Activated CD8-positive, alpha-beta memory T cell treated with anti-CD3 and anti-CD28 coated beads for 4 hours (primary cell): ENCODE measurements at regions not wholly inside any gene's neighbourhood (a gene's known extent, or its start where the extent isn't known, plus 50 kb on each side); places are given as distances from the start of the nearest gene placed in this dataset.

Experiments used
- DNase-seq, 2 donors: peaks; one replicate each; pipeline ENCODE4 v3.0.0-alpha.2; 2020; ENCODE audit warnings: low read depth in 2 of 2

DNA sequence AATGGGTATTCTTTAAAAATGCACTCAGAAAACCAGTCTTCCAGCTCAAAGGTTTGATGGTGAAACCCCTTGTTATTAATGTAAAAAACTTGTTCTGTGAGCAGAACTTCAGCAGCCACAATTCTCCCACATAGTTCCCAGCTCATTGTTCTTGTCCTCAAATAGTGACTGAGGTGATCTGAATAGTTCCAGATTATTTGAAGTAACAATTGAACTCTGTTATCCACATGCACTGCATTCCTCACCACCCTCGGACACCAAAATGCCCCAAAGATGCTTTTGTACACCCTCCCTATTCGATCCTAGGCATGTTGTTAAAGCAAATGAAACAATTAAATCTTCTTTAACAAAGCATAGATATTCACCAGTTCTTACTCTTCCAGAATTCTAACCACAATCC, 2186.8 kb upstream of the CELF4 start:
- no peak for DNase-seq

DNA sequence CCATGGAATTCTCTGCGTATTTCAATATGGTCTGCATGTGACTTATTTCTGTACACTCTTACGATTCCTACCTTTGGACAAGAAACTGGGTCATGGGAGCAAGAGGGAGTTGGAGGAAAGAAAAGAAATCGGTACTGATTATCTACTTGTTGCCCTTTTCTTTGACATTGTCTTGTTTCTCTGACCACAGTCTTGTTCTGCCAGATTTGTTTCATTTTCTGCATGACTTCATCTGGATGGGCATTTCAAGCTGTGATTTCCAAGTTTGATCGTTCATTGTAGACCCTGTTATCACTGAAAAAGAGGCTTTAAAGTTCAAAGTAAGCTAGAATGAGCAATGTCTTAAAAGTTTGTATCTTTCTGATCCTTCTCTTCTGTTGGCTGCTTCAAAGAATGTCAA, 2186.3 kb upstream of the CELF4 start:
- no peak for DNase-seq

DNA sequence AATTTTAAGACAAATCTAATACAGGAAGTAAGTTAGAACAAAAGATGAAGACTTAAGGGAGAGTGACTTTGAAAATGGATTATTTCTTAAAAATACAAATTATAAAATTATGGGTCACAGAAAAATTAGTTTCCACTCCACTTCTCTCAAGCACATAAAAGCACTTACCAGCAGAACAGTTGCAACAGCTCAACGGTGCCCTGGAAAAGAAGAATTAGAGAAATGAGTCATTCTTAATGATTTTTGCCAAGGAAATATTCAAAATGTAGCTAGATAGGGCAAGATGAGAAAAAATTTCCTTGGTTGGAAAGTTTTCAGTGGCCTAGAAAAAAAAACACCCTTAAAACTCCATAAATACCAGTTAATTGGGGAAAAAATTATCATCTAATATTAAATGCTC, 2185.6 kb upstream of the CELF4 start:
- no peak for DNase-seq

DNA sequence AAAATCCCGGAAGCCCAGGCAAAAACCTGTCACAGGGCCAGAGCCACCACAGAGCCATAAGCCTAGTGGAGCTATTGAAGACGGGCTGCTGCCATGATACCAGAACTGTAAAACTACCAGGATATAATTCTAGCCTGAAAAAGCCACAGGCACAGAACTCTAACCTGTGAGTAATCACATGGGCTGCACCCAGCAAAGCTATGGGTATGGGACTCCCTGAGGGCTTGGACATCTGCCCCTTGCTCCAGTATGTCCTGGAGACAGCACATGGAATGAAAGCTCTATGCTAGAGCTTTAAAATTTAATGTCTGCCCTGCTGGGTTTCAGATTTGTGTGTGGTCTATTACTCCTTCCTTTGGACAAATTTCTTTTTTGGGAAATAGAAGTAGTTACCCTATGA, 2183.6 kb upstream of the CELF4 start:
- DNase-seq, result no peak

DNA sequence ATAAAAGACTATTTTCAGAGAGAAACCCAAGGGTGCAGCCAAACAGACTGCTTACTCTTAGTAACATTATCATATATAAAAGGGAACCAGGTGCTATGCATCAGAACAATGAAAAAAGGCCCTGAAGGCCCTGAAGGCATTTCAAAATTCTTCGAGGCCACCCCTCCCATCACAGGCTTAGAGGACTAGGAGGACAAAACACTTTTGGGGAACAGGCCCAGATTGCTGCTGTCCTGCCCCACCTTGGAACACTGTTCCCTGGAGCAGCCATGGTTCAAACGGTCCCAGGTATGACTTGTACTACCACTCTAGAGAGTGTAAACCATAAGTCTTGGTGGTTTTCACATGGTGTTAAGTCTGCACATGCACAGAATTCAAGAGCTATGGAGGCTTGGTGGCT, 2183.1 kb upstream of the CELF4 start:
- DNase-seq, result no peak

DNA sequence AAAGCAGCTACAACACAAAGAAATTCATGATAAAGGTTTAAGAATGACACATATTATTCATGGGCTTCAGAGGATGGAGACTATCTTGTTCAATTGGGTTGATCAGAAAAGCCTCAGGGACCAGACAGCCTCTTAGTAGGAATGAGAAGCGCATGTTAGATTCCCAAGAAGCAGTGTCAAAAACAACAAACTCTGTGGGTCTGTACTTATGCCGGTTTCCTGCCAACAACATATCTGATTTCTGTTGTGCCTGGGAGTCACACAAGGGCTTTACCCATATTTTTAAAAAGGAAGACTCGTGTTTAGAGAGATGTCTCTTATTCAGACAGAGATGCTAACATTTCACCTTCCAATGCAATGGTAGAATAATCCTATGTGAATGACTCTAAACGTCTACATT, 2180.6 kb upstream of the CELF4 start:
- no peak for DNase-seq

DNA sequence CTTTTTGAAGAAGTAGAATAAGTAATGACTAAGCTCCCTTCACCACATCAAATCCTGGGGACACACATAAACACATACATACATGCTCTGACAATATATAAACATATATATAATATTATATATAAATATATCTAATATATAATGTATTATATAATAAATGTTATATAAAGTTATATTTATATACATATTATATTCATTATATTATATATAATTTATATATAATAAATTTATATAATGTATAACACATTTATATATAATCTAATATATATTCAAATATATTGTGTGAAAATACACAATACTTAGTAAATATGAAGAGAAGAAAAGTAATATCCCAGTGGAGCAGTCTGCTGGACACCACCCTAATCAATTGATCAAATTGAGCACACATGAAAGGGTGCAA, 2177.9 kb upstream of the CELF4 start:
- DNase-seq, result no peak

DNA sequence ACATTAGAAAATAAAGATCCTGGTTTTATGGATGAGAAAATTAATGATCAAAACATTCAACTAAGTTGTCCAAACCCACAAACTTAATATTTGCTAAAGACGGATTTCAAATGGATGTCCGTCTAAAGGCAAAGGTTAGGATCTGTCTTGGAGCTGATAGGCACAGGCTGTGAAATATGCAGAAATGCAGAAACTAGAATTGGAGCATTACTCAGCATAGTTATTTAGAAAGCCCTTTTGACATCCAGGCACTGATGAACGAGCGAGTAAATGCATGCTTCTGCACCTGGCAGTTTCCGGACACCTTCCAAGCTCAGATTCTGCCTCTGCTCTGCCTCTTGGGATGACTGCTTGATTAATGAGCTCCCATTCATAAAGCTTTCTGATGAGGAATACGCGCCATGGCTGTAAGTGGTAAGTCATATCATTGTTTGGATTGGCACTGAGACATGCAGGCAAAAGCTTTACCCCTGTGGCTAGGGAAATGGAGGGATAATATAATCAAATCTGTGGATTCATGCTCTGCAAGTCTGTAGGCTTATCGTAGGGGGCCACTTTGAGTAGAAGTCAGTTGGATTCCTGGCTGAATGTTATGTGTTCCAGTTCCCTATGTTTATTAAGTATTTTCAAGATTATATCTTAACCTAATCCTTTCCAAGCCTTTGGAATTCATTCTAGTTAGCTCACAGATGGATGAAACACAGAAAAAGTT, 2176.3 kb upstream of the CELF4 start:
- no peak for DNase-seq

DNA sequence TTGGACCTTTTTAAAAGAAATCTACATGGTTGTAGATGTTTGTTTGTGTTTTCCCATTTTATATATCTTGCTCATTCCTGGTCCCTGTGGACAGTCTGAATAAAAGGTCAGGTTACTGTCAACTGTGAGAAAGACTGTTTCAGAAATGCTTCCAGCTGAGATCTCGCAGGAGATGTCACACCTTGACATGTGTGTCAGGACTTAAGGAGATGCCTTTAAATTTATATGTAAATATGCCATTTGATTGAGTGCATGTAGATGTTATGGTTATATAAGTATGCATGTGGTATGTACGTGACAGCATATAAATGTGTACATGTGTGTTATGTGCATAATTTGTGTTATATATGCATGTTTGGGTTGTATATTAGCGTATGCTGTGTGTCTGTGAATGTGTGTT, 2172.3 kb upstream of the CELF4 start:
- DNase-seq, result no peak

DNA sequence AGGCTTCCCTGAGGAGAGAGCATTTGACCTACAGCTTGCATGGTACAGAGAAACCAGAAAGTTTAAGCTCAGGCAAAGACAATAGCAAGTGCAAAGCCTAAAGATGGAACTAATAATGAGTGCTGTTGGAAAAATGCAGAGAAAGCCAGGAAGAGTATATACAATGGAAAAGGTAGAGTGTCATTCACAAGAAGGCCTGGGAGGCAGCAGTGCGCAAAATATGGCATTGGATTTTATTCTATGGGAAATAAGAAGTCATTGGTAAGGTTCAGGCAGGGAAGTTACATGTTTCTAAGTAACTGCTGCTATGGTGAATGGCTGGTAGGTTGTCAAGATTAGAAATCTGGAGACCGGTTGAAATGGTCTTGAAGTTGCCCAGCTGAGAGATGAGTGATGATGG, 2167.3 kb upstream of the CELF4 start:
- DNase-seq, result no peak

DNA sequence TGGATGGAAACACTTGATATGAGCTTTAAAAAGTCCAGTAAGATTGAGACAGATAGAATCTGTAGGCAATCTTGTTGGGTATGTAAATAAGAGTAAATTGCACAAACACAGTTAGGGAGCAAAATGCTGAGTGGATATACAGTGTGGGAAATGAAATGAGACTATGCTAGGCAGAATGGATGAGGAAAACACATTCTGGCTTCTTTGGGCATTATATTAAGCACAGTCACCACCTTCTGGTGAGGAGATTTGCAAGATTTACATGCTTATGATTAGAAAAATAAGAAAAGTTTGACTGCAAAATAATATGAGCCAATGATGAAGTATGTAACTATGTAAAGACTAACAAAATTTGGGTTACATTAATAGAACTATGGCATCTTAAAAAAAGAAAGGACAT, 2165.0 kb upstream of the CELF4 start:
- no peak for DNase-seq

DNA sequence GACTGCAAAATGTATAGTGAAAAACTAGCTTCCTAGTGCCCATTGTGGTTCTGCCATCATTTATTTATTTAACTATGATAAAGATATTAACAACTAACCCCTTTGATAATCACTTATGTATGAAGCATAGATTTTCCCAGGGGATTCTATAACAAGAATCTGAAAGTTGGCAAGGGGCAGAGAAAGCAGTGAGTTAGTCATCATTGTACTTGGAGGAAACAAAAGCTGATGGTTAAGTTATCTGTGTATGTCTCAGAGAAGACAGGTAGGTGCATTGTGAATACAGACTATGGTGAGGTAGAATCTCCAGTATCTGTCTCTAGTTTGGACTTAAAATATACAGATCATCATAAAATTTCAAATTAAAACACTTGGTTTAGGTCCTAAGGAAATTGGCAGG, 2159.1 kb upstream of the CELF4 start:
- DNase-seq, result no peak

DNA sequence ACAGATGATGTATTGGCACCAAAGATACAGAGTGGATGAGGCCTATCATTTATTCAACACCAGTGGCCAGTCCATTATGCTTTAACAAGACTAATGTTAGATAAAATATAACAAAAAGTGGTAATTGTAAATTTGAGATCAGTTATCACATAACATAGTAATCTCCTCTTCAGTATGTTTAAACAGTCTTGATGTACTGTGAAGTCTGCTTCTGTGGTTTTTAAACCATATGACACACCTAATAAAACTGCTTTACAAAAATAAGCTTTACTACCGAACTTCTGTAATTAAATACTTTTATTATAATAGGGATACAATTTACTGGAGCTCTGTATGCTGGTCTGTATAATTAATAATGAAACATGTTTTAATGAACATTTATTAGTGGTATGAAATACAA, 2156.1 kb upstream of the CELF4 start:
- DNase-seq, result no peak

DNA sequence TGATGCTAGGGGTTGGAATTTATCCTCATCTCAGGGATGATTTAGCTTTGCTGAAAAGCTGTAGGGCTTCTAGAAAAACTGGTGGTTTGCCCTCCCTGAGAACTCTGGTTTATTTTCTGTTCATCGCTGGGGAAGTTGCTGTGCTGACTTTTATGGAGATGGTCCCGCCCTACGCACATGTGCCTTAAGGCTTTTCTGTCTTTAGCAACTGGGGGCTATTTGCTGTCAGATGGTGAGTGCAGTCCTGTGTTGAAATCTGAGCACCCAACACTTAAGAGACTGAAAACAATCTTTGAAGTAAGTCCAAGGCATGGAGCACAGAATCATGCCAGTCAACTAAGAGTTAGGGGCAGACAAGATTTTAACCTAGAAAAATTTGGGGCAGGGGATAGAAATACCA, 2148.4 kb upstream of the CELF4 start:
- no peak for DNase-seq

DNA sequence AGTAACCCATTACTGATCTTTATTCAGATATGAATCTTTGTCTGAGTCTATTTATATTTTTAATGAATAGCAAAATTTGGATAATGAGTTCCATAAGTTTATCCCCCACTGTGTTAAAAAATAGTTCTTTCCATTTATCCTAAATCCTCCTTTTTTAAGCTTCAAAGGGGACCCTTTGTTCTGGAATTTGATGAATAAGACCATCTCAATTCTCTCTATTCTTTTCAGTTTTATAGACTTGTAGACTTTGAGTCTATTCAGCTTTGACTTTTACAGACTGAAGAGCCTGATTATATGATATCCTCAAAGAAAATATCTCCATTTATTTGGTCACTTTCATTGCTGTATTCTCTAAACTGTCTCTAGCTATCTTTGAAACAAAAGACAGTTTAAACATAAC, 2146.1 kb upstream of the CELF4 start:
- DNase-seq, result no peak

DNA sequence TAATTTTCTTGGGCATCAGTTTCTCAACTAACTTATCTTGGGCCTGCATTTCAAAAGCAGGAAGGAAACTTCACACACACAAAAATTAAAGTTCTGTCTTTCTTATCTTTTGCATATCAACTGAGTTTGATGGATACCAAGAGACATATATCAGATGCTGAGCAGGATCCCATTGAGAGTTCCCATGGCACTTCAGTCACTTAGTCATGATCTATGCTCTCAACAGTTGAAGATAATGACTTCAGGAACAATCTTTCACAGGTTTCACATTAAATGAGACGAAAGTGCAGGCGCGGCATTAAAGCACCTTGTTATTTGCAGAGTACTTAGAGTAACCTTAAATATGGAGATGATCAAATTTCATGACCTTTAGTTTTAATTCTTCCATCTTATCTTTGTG, 2139.8 kb upstream of the CELF4 start:
- no peak for DNase-seq

DNA sequence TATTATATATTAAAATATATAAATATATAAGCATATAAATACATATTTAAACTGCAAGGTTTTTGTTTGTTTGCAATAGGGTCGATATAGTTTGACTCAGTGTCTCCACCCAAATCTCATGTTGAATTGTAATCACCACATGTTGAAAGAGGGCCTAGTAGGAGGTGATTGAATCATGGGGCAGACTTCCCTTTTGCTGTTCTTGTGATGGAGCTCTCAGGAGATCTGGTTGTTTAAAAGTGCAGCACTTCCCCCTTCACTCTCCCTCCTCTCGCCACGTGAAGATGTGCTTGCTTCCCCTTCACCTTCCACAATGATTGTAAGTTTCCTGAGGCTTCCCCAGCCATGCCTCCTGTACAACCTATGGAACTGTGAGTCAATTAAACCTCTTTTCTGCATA, 2137.3 kb upstream of the CELF4 start:
- DNase-seq, result no peak

DNA sequence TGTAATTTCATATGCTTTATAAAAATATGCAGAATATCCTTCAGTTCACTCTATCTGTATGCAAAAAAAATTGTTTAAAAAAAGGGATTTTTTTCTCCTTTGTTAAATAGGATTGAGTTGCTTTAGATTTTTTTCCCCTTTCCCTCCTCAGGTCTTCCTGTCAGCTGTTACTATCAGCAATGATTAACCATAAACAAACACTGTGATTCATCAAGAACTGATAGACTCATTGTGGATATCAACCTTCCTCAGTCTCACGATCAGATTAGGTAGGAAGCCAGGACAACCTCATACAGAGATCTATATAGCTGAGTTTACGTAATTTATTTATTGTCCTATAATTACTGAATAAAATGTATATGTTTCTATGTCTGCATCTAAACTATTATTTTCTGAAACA, 2136.2 kb upstream of the CELF4 start:
- DNase-seq, result no peak

DNA sequence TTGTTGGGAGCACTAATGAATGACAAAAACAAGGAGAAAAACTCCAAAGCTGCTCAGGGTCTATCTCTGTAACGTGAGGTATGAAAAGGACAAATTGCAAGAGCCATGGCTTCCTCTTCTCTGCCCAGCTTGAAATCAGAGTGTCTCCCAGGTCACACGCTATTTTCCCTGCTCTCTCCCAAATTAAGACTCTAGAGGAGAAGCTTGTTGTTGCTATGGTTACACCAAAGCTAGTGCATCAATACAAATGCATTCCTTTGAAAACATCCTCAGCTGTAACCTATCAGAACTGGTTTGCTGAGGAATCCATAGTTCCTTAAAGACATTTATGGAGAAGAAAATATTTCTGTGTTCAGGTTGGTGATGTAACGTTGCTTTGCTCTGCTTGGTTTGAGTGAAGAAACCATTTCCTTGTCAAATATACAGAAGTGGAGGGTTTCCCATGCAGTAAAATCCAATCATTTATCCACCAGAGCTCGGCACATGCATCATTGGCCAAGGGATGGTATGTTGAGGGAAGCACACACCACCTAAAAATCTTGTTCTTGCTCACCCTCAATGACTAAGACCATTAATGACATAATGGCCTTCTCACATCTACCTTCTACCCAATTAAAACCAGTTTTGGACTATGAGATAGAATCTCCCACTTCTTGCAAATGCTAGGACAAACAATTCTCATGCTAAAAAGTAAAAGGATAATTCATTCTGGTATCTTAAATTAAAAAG, 2135.6 kb upstream of the CELF4 start:
- no peak for DNase-seq

DNA sequence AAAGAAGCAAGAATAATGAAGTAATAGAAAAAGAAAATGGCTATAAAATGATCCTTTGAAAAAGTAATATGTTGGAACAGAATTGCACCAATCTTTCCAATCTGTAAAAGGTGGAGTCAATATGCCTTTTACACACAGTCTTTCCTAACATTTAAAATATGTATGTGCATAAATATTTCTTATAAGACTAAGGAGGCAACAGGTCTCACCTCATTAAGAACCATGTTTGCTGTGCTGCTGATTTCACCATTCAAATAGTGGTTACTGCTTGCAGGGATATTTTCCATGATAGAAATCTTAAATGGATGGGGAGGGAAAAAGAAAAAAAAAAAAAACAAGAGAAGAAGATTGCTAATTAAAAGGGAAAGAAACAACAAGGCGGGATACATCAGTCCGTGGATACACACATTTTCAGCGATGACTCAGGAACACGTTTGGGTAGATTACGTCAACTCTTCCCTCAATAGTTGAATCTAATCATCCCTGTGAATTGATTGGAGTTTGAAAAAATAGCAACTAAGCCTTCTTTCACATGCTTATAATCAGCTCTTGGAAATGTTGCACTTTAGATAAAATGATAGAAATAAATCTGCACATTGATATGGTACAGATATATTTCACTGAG, 2133.9 kb upstream of the CELF4 start:
- DNase-seq, result no peak

DNA sequence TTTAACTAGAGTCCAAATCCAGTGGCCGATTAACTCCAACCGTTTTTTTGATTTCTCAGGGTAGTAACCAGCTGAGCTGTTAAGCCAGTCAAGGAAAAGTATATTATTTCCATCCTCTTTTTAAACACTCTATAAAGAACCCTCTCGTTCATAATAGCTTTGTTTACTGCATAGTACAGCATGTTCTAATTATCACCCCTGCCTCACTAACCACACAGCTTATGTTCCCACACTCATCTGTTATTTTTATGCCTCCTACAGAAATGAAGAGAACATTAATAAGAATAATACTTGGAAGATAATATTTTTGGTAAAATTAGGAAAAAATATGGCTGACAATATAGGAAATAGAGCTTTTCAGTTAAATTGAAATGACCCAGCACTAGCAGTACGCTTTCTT, 2132.8 kb upstream of the CELF4 start:
- no peak for DNase-seq

DNA sequence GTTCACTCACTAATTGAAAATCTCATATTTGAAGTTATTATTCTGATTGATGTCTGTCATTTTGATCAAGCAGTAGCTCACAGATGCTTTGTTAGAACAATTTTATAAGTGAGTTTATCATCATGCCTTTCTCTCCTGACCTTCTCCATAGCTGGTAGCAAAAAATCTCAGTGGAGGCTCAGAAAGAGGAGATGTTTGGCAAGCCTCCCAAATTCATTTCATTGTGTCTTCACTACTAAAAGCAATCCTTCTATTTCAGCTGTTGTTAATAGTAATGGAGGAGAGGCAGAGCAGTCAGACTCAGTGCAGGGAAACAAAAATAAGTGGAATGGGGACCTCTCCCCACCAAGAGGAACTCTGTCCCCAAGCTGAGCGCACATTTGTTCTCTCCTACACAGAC, 2127.8 kb upstream of the CELF4 start:
- DNase-seq, result no peak

DNA sequence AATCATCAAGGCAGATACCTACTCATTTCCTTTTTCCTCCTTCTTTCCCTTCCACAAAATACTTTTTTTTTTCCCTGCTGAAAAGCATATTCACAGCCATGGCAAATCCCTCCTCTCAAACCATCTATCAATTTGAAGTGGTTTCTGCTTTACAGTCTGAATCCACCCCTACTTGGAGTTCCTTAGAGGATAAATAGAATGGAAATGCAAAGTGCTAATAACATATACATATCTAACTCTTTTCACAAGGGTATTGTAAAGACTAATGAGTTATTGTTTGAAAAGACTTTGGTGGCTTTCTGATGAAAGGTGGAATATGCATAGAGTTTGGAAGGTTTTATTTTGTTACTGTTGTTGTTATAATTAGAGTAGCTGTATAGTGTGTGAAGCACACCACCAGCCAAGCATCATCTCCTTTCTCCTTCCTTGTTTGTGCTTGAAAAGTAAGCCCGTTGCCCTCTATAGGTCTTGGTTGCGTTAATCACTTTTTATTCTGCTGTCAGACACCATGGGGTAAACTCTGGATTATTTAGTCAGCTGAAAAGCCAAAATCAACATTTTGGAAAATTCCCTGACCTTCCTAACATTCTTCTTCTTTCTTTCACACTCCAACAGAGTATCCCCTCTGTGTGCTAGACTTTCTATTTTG, 2126.9 kb upstream of the CELF4 start:
- DNase-seq, result no peak
